ENCODE measurements at regions not wholly inside any gene's neighbourhood (a gene's known extent, or its start where the extent isn't known, plus 50 kb on each side); places are given as distances from the start of the nearest gene placed in this dataset.

GRCh38 chr4:177860171-177860570 lies 417.9 kb upstream of the AGA start:
- H3K4me3 ChIP-seq (ENCODE audit: low read depth, low read length, poor library complexity, severe bottlenecking) = no peak overlapping the region
- CTCF ChIA-PET = no interaction called here
- no peak overlapping the region for H3K27ac ChIP-seq (ENCODE audit: low read depth, low read length, poor library complexity, severe bottlenecking)
- H3K27me3 ChIP-seq (replicated peaks; ENCODE audit: insufficient read depth, low read depth, low read length, poor library complexity) = no peaks in the 10 kb centered on the region
- H3K9me3 ChIP-seq (ENCODE audit: low read depth, low read length, poor library complexity, severe bottlenecking) = no peaks in the 10 kb centered on the region
- BruUV-seq (replicated peaks) = no TSS peak
- intact Hi-C loops (cut with micrococcal nuclease; ENCODE audit: unreplicated experiment) = no loop called here
- POLR2A ChIA-PET (ENCODE audit: low non-redundant PET) = no interaction called here
- H3K4me1 ChIP-seq (ENCODE audit: insufficient read depth, low read length, poor library complexity, severe bottlenecking) = no peaks in the 10 kb centered on the region
- DNase-seq (ENCODE audit: low spot score) = no peak
- no peaks in the 10 kb centered on the region for H3K36me3 ChIP-seq (ENCODE audit: insufficient read depth, low read length, poor library complexity, severe bottlenecking)
- TF ChIP-seq EZH2 (IDR thresholded peaks at IDR 0.05; ENCODE audit: borderline replicate concordance, low read depth, low read length, poor library complexity, severe bottlenecking) (no peak), CTCF (conservative IDR thresholded peaks at IDR 0.05; ENCODE audit: low read depth, low read length) (no peak)

DNA sequence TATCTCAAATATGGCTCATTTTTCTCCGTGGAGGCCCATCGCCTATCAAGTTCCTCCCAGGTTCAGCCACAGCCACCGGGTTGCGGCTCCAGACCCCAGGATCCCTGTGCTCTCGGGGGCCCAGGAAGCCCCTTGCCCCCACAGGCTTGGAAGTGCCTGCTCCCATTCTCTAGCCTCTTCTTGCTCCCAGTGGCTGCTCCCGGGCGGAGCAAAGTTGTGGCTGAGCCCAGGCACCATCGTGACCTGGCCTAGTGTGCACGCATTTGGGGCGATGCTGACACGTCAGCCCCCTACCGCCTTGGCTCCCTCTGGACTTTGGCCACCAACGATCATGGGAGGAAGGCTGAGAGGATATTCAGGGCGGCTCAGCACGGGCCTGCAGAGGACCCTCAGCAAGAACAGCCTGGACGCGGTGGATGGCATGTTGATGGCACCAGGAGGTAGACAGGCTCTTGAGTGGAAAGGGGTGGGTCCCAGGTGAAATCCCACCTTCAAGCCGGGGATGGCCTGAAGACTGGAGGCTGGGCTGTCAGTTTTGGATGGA lies 419.4 kb upstream of the AGA start:
- no peak for DNase-seq (ENCODE audit: low spot score)
- intact Hi-C loops (cut with micrococcal nuclease; ENCODE audit: unreplicated experiment) = no loop called here
- ChIA-PET CTCF (no interaction called here), POLR2A (ENCODE audit: low non-redundant PET) (no interaction called here)
- Histone ChIP-seq H3K4me3 (ENCODE audit: low read depth, low read length, poor library complexity, severe bottlenecking) (no peak overlapping the region), H3K4me1 (ENCODE audit: insufficient read depth, low read length, poor library complexity, severe bottlenecking) (no peaks in the 10 kb centered on the region), H3K27ac (ENCODE audit: low read depth, low read length, poor library complexity, severe bottlenecking) (no peak overlapping the region), H3K9me3 (ENCODE audit: low read depth, low read length, poor library complexity, severe bottlenecking) (no peaks in the 10 kb centered on the region), H3K27me3 (replicated peaks; ENCODE audit: insufficient read depth, low read depth, low read length, poor library complexity) (no peaks in the 10 kb centered on the region), H3K36me3 (ENCODE audit: insufficient read depth, low read length, poor library complexity, severe bottlenecking) (no peaks in the 10 kb centered on the region)
- TF ChIP-seq CTCF (conservative IDR thresholded peaks at IDR 0.05; ENCODE audit: low read depth, low read length) (no peak), EZH2 (IDR thresholded peaks at IDR 0.05; ENCODE audit: borderline replicate concordance, low read depth, low read length, poor library complexity, severe bottlenecking) (no peak)
- BruUV-seq (replicated peaks) = no TSS peak

- BruUV-seq (replicated peaks) = no TSS peak
- TF ChIP-seq CTCF (conservative IDR thresholded peaks at IDR 0.05; ENCODE audit: low read depth, low read length) (no peak), EZH2 (IDR thresholded peaks at IDR 0.05; ENCODE audit: borderline replicate concordance, low read depth, low read length, poor library complexity, severe bottlenecking) (no peak)
- no peak for DNase-seq (ENCODE audit: low spot score)
- intact Hi-C loops (cut with micrococcal nuclease; ENCODE audit: unreplicated experiment) = no loop called here
- H3K4me3 ChIP-seq (ENCODE audit: low read depth, low read length, poor library complexity, severe bottlenecking) = no peak overlapping the region
- ChIA-PET POLR2A (ENCODE audit: low non-redundant PET) (no interaction called here), CTCF (no interaction called here)
- H3K27me3 ChIP-seq (replicated peaks; ENCODE audit: insufficient read depth, low read depth, low read length, poor library complexity) = no peaks in the 10 kb centered on the region
- no peak overlapping the region for H3K27ac ChIP-seq (ENCODE audit: low read depth, low read length, poor library complexity, severe bottlenecking)
- no peaks in the 10 kb centered on the region for H3K4me1 ChIP-seq (ENCODE audit: insufficient read depth, low read length, poor library complexity, severe bottlenecking)
- H3K9me3 ChIP-seq (ENCODE audit: low read depth, low read length, poor library complexity, severe bottlenecking) = no peaks in the 10 kb centered on the region
- no peaks in the 10 kb centered on the region for H3K36me3 ChIP-seq (ENCODE audit: insufficient read depth, low read length, poor library complexity, severe bottlenecking)
Measured at GRCh38 chr4:177862541-177863176, 420.4 kb upstream of the AGA start.
